ENCODE measurements at regions not wholly inside any gene's neighbourhood (a gene's known extent, or its start where the extent isn't known, plus 50 kb on each side); places are given as distances from the start of the nearest gene placed in this dataset.

DNA sequence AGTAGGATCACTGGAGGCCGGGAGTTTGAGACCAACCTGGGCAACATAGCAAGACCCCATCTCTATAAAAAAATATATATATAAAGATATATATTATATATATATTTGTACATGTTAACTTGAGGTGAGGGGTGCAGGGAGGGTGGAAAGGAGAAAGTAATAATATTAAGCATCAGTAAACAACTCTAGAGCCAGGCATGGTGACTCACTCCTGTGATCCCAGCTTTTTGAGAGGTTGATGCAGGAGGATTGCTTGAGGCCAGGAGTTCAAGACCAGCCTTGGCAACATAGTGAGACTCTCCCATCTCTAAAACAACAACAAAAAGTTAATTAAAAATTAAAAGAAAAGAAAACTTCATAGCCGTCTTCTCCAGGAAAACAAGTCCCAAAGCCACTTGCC, 61.7 kb upstream of the SMURF2 start:
- TF ChIP-seq CTCF (IDR thresholded peaks at IDR 0.05) (no peak), POLR2A (IDR thresholded peaks at IDR 0.05) (no peak)

Data from thyroid gland (tissue), 4 donors.